ENCODE measurements at regions not wholly inside any gene's neighbourhood (a gene's known extent, or its start where the extent isn't known, plus 50 kb on each side); places are given as distances from the start of the nearest gene placed in this dataset.

DNA sequence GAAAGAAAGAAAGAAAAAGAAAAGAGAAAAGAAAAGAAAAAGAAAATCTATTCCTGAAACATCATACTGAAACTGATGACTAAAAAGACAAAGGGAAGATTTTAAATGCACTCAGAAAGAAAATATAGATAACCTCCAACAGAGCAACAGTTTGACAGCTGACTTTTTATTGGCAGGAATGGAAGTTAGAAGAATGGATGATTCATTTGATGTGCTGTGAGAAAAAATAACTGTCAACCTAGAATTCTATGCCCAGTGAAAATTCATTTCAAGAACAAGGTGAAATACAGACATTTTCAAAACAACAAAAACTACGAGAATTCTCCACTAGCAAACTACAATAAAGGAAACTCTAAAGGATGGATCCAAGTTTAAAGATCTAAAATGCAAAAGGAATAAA, 50.5 kb upstream of the HSPA12A start:
- no peak for DNase-seq (ENCODE audit: low read depth in 2 of 2)

DNA sequence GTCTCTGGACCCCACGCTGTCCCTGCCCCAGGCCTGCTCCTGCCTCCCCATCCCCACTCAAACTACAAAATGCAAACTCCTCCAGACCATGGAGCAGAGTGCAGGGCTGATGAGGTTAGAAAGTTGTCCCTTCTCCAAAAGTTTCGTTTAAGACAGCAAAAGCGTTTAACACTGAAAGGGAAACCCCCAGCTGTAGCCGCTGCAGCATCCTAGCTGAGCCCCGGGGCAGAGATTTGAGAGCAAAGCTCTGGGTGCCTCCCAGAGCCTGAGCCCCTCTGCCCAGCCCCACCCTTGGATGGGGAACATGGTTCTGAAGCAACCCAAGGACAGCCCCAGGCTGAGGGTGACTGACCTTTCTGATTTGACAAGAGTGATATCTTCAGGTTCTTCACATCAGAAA, 52.8 kb upstream of the ENO4 start:
- DNase-seq (ENCODE audit: low read depth in 2 of 2), result no peak

DNA sequence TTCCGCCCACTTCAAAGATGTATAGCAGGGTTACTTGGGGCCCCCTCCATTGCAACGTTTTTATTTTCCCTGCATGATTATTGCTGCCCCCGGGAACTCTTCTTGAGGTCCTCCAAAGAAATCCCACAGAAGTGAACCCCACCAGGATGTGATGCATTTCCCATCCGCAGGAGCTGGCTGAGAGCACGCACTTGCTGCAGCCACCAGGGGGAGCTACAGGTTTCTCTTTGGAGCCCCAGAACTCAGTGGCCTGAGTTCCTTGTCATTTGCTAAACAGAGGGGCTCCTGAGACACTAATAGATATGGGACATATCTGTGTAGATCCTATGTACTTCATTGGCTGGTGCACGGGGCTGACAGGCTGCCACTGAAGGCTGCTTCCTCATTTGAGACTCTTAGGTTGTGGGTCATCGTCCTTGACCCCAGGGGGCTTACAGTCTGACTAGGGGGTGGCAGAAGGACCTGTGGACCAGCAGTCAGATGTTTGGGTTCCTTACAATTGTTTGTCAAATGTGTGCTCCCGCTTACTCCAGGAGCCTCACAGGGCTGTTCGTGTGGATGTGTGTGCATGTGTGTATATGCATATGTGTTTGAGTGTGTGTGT, 52.3 kb upstream of the ENO4 start:
- DNase-seq (ENCODE audit: low read depth in 2 of 2), result peak; percentile 46 to 54

DNA sequence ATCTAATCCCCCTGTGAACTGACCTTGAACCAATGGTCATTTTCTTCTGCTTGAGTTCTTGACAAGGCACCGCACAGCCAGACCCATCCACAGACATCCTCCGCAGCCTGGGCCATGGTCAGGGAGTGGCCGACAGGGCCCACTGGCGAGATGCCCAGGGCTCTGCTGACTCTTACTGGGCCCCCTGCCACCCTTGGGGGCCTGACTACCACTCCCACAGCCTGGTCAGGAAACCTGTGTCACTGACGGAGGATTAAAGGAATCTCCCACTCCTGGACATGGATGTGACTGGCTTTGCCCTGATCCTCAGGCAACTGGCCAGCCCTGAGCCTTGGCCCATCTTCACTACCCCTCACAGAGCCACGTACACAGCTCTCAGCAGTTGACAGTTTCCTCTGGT, 50.4 kb upstream of the ENO4 start:
- no peak for DNase-seq (ENCODE audit: low read depth in 2 of 2)
